ENCODE measurements at regions not wholly inside any gene's neighbourhood (a gene's known extent, or its start where the extent isn't known, plus 50 kb on each side); places are given as distances from the start of the nearest gene placed in this dataset.

DNA sequence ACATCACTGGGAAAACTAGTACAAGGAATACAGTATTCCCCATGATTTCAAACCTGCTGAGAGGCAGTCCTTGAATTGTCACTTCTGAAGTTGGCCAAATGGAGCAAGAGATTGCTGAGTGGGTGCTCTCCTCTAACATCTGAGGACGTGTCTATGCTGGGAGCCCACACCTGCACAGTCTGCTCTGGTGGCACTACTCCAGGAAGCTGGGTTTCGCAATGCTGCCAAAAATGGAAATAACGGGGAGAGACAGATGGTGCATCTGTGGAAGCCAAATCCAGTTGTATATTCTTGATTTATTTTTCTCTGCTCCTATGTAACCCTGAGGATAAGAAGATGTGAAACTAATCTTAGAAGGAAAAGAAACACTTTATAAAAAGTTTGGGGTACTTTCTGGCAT is 240.1 kb upstream of the CTSO start:
- ChIA-PET POLR2A (no interaction called here), CTCF (no interaction called here)
- no peak for DNase-seq (ENCODE audit: extremely low spot score)
- TF ChIP-seq, protein P1, sequence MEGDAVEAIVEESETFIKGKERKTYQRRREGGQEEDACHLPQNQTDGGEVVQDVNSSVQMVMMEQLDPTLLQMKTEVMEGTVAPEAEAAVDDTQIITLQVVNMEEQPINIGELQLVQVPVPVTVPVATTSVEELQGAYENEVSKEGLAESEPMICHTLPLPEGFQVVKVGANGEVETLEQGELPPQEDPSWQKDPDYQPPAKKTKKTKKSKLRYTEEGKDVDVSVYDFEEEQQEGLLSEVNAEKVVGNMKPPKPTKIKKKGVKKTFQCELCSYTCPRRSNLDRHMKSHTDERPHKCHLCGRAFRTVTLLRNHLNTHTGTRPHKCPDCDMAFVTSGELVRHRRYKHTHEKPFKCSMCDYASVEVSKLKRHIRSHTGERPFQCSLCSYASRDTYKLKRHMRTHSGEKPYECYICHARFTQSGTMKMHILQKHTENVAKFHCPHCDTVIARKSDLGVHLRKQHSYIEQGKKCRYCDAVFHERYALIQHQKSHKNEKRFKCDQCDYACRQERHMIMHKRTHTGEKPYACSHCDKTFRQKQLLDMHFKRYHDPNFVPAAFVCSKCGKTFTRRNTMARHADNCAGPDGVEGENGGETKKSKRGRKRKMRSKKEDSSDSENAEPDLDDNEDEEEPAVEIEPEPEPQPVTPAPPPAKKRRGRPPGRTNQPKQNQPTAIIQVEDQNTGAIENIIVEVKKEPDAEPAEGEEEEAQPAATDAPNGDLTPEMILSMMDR (IDR thresholded peaks at IDR 0.05; ENCODE audit: control extremely low read depth, extremely low read depth, low read depth, missing control alignments) = no peak

DNA sequence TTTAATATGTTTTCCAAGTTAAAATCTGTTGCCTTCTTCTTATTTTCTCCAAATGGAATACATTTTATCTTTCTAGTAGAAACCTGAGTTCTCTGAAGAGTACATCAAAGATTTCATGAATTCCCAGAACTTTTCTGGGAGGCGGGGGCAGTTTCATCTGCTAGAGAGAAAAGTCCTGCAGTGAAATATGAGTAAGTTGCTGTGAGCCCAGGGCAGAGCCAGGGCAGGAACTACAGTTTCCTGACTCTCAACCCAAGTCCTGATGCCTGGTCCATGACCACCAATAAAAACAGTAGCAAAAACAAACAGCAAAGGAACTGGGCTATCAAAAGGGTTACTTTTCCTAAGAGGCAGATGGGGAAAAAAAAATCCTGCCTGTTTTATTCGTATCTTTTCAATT is 239.4 kb upstream of the CTSO start:
- CTCF ChIA-PET = interaction anchor here (3.2 kb wide), 1 partner anchor 10 kb away, joined by 7 read pairs; no protein-coding TSS in a partner anchor
- no peak for DNase-seq (ENCODE audit: extremely low spot score)
- POLR2A ChIA-PET = no interaction called here
- TF ChIP-seq, protein P1 (IDR thresholded peaks at IDR 0.05; ENCODE audit: control extremely low read depth, extremely low read depth, low read depth, missing control alignments) = no peak

DNA sequence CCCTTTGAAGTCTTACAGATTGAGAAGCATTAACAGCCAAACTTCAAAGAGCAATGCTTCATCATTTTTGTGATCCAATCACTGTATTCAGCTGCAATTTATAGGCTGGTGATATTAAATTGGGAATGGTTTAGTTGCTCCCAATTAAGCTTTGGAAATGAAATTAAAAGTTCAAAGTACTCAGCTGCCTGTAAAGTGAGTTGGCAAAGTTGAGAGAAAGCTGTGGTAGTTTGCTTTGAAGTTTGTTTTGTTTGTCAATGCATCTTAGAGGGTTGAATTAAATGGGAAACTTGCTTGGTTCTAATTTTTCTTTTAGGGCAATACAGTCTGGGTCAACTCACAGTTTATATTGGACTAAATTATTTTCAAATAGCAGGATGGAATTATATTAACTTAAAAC is 238.4 kb upstream of the CTSO start:
- TF ChIP-seq, protein P1 (IDR thresholded peaks at IDR 0.05; ENCODE audit: control extremely low read depth, extremely low read depth, low read depth, missing control alignments) = no peak
- DNase-seq (ENCODE audit: extremely low spot score) = no peak
- ChIA-PET CTCF (interaction anchor here (1.0 to 3.2 kb wide), 3 partner anchors 11 to 70 kb away, joined by 3 to 7 read pairs (median 3); no protein-coding TSS in a partner anchor), POLR2A (no interaction called here)

DNA sequence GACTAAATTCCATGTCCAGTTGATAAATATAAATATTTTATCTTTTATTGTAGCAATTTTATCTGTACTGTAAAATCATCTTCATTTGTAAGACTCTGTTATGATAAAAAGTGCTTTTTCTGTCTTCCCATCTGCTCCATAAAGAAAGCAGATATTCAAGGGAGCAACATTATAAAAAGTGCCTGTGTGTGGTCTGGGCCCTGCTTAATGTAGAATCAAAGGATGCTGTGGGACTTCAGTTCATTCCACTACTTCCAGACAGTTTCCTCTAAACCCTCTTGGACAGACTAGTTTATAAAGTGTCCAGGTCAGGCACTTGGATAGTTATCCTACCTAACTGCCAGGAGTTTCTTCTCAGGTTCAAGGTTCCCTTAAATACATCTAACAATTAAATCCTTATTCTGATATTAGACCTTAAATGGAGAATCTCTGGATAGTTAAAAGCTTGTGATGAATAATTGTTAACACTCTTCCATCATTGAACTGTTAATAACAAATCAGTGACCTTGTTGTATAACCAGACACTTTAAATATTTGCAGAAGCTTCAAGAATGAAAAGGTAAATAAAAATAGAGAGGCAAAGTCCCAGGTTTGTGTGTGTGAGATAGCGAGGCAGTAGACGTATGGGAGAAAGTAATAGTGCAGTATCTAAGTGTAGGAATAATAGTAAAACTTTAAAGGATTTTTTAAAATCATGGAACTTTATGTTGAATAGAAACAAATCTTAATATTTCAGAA is 237.5 kb upstream of the CTSO start:
- POLR2A ChIA-PET = no interaction called here
- CTCF ChIA-PET = interaction anchor here (1.0 to 3.2 kb wide), 2 partner anchors 12 to 69 kb away, joined by 3 to 7 read pairs; no protein-coding TSS in a partner anchor
- TF ChIP-seq, protein P1 (IDR thresholded peaks at IDR 0.05; ENCODE audit: control extremely low read depth, extremely low read depth, low read depth, missing control alignments) = no peak
- DNase-seq (ENCODE audit: extremely low spot score) = no peak

DNA sequence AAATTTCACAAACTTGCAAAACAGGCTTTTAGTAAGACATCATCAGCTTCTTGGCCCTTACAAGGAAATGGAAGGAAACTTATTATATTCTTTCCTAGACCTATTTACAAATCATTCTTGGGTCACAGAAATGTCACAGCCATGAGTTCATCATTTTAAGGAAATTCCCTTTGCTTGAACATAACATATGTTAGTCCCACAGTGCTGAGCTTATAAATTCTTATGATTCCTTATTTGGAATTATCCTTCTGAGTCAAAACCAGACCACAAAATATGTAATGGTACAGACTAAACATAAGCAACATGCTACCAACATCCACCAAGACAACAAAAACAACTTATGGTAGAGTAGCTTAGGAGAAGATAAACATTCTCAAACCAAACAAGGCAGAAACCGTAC is 236.9 kb upstream of the CTSO start:
- CTCF ChIA-PET = interaction anchor here (1.7 to 3.2 kb wide), 2 partner anchors 13 to 21 kb away, joined by 3 to 7 read pairs; no protein-coding TSS in a partner anchor
- DNase-seq (ENCODE audit: extremely low spot score) = no peak
- TF ChIP-seq, protein P1 (IDR thresholded peaks at IDR 0.05; ENCODE audit: control extremely low read depth, extremely low read depth, low read depth, missing control alignments) = no peak
- POLR2A ChIA-PET = no interaction called here

DNA sequence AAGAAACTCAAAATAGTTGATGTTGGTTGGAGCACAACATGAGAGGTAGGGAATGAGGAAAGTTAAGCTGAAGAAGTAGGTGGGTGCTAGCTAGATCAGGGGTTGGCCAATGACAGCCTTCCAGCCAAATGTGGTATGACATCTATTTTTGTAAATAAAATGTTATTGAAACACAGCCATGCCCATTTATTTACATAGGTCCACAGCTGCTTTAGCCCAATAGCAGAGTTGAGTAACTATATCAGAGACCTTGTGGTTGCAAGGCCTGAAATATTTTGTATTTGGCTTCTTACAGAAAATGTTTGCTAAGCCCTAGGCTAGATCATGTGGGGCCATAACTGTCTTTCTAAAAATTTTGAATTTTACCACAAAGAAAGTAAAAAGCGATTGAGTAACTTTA is 234.9 kb upstream of the CTSO start:
- no peak for DNase-seq (ENCODE audit: extremely low spot score)
- ChIA-PET POLR2A (no interaction called here), CTCF (interaction anchor here (0.8 to 1.0 kb wide), 2 partner anchors 19 to 64 kb away, joined by 3 to 4 read pairs; no protein-coding TSS in a partner anchor)
- TF ChIP-seq, protein P1 (IDR thresholded peaks at IDR 0.05; ENCODE audit: control extremely low read depth, extremely low read depth, low read depth, missing control alignments) = no peak
